ENCODE measurements at regions not wholly inside any gene's neighbourhood (a gene's known extent, or its start where the extent isn't known, plus 50 kb on each side); places are given as distances from the start of the nearest gene placed in this dataset.

DNA sequence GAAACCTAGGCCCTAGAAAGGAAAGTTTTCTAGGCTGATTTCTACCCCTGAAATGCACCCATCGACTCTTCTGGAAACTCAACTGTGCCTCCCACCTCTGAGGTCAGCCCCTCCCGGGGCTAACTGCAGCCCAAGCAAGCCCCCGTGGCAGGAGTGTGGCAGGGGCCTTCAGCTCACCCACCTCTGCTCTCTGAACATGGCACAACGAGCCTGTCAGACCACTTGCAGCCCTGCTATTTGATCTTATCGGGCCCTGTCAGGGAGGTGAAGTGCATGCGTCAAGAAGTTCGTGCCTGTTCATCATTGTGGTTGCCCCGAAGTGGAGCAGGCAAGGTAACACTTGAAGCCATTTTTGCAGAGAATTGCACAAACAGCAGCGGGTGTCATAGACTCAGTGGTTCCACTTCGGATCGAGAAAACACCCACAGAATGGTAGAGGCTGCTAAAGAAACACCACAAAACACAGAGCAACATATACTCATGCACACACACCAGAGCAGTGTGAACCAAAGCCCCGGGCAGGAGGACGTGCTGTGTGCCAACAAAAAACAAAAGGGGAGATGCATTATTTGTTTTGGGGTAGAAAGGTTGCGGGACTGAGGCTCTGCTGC is 262.7 kb downstream of the ETS1 start:
- no peaks in the 10 kb centered on the region for H3K27me3 ChIP-seq
- no peaks in the 10 kb centered on the region for H3K9me3 ChIP-seq
- no peaks in the 10 kb centered on the region for H3K36me3 ChIP-seq
- TF ChIP-seq POLR2A (IDR thresholded peaks at IDR 0.05; ENCODE audit: low read depth), result no peak
- TF ChIP-seq, protein P1, sequence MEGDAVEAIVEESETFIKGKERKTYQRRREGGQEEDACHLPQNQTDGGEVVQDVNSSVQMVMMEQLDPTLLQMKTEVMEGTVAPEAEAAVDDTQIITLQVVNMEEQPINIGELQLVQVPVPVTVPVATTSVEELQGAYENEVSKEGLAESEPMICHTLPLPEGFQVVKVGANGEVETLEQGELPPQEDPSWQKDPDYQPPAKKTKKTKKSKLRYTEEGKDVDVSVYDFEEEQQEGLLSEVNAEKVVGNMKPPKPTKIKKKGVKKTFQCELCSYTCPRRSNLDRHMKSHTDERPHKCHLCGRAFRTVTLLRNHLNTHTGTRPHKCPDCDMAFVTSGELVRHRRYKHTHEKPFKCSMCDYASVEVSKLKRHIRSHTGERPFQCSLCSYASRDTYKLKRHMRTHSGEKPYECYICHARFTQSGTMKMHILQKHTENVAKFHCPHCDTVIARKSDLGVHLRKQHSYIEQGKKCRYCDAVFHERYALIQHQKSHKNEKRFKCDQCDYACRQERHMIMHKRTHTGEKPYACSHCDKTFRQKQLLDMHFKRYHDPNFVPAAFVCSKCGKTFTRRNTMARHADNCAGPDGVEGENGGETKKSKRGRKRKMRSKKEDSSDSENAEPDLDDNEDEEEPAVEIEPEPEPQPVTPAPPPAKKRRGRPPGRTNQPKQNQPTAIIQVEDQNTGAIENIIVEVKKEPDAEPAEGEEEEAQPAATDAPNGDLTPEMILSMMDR (IDR thresholded peaks at IDR 0.05), result no peak
- TF ChIP-seq POLR2AphosphoS5 (IDR thresholded peaks at IDR 0.05), result no peak
- no peak for TF ChIP-seq EP300 (IDR thresholded peaks at IDR 0.05)
- intact Hi-C loops (cut with DNase I), result no loop called here
- 92% methylated on average over 14 of the region's 14 CpGs for WGBS
- H3K4me1 ChIP-seq, result peaks cover 0 to 9% (median 2%) of the 10 kb centered on the region in 4 donors
- H3K27ac ChIP-seq (replicated peaks in 1 of 4), result no peak overlapping the region
- DNase-seq (ENCODE audit: extremely low spot score), result peak; percentile 77
- H3K4me3 ChIP-seq, result no peak overlapping the region

DNA sequence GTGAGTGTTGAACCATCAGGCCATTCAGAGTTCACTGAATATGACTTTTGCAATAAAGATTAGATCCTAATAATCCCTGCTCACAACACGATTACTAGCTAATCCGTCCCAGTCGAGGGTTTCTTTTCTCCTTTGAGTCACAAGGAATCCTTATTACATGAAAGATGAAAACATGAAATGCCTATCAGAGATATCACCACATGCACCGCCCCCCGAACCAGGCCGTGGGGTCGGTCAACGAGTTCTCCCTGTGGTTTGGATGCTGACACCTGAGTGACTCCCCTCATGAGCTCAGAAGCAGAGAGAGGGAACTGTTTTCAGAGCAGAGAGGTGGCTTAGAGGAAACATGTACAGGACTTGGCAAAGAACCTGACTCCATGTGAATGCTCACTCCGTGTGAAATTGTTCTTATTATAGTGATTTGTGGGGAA is 263.3 kb downstream of the ETS1 start:
- 82% methylated on average over 9 of the region's 9 CpGs for WGBS
- TF ChIP-seq, protein P1 (IDR thresholded peaks at IDR 0.05), result no peak
- TF ChIP-seq POLR2A (IDR thresholded peaks at IDR 0.05; ENCODE audit: low read depth) (no peak), EP300 (IDR thresholded peaks at IDR 0.05) (no peak), POLR2AphosphoS5 (IDR thresholded peaks at IDR 0.05) (no peak)
- H3K4me1 ChIP-seq, result peaks cover 0 to 7% (median 2%) of the 10 kb centered on the region in 4 donors
- no peaks in the 10 kb centered on the region for H3K9me3 ChIP-seq
- H3K27me3 ChIP-seq, result no peaks in the 10 kb centered on the region
- H3K36me3 ChIP-seq, result no peaks in the 10 kb centered on the region
- no peak overlapping the region for H3K4me3 ChIP-seq
- peak; percentile 89 for DNase-seq (ENCODE audit: extremely low spot score)
- intact Hi-C loops (cut with DNase I), result no loop called here
- H3K27ac ChIP-seq (replicated peaks in 1 of 4), result no peak overlapping the region

DNA sequence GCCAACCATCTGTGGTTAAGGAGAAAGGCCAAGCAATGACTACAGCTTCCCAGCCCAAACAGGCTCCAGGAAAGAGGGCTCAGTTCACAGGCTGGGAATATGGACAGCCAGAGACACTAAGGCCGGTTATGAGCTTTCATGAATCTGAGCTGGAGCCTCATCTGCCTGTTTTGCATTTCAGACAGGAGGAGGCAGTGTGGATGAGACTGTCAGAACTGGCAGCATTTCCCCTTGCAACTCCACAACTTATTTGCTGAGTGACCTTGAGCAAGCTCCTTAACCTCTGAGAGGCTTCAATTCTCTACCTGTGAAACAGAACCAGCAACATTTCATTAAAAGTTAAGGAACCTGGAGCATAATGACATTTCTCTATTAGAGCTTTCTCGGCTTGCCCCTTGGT is 264.0 kb downstream of the ETS1 start:
- Histone ChIP-seq H3K4me3 (no peak overlapping the region), H3K27me3 (no peaks in the 10 kb centered on the region), H3K27ac (replicated peaks in 1 of 4) (no peak overlapping the region), H3K9me3 (no peaks in the 10 kb centered on the region), H3K36me3 (no peaks in the 10 kb centered on the region), H3K4me1 (peaks cover 0 to 7% (median 2%) of the 10 kb centered on the region in 4 donors)
- 89% methylated on average over 2 of the region's 2 CpGs for WGBS
- no peak for TF ChIP-seq EP300 (IDR thresholded peaks at IDR 0.05)
- TF ChIP-seq, protein P1 (IDR thresholded peaks at IDR 0.05), result peak in 2 of 3 experiments; percentile 11 to 40
- intact Hi-C loops (cut with DNase I), result no loop called here
- DNase-seq (ENCODE audit: extremely low spot score), result peak; percentile 57

DNA sequence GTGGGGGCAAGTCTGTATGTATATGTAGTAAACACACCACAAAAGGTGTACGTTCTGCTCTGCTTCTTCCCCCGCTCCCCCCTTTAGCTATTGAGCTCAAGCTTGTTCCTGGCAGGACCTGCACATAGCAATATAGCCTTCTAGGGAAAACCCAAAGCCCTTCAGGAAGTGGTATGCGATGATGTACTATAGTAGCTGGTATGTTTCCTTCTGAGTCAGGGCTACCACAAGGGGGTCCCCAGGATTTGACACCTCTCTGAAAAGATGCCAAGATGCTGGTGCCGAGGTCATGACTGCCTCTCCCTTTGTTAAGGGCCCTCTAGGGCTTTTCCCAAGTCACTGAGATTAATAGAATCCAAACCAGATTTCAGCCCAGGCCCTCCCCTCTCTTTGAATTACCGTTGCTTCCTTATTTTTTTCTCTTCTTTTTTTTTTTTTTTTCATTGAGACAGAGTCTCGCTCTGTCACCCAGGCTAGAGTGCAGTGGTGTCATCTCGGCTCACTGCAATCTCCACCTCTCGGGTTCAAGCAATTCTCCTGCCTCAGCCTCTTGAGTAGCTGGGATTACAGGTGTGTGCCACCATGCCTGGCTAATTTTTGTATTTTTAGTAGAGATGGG is 268.4 kb downstream of the ETS1 start:
- no peak for TF ChIP-seq POLR2A (IDR thresholded peaks at IDR 0.05; ENCODE audit: low read depth)
- TF ChIP-seq, protein P1 (IDR thresholded peaks at IDR 0.05), result no peak
- no peak for TF ChIP-seq POLR2AphosphoS5 (IDR thresholded peaks at IDR 0.05)
- TF ChIP-seq EP300 (IDR thresholded peaks at IDR 0.05), result no peak
- intact Hi-C loops (cut with DNase I), result no loop called here
- WGBS, result 74% methylated on average over 8 of the region's 8 CpGs

More for the DNA sequence above, 268.4 kb downstream of the ETS1 start:
- H3K27me3 ChIP-seq, result no peaks in the 10 kb centered on the region
- no peak overlapping the region for H3K4me3 ChIP-seq
- H3K36me3 ChIP-seq, result no peaks in the 10 kb centered on the region
- peak; percentile 31 for DNase-seq (ENCODE audit: extremely low spot score)
- H3K4me1 ChIP-seq, result peaks cover 0 to 7% (median 2%) of the 10 kb centered on the region in 4 donors
- H3K27ac ChIP-seq (replicated peaks in 1 of 4), result no peak overlapping the region
- peaks cover 0 to 6% (median 0%) of the 10 kb centered on the region in 4 donors for H3K9me3 ChIP-seq
